SK-N-SH treated with all-trans-retinoic acid at 6 μM for 48 hours (cell line): ENCODE measurements at regions not wholly inside any gene's neighbourhood (a gene's known extent, or its start where the extent isn't known, plus 50 kb on each side); places are given as distances from the start of the nearest gene placed in this dataset.

Source experiments
- ATAC-seq: fragments of 200-7000 bp; cut with Tn5 transposase; 3 replicates; pipeline ENCODE4 v1.9.1; 2020; ENCODE audit warnings: mild to moderate bottlenecking, moderate library complexity
- ARNTL ChIP-seq: fragments of 450-650 bp; formaldehyde crosslinking; IDR thresholded peaks from 2 replicates; pipeline ENCODE4 v1.5.0; 2020; ENCODE audit warnings: low read depth, mild to moderate bottlenecking, moderate library complexity, borderline replicate concordance
- BACH2 ChIP-seq: fragments of 250-450 bp; sonication (Bioruptor Pico); IDR thresholded peaks from 2 replicates; pipeline ENCODE4 v1.9.0; 2021; ENCODE audit warnings: mild to moderate bottlenecking, borderline replicate concordance
- CSDC2 ChIP-seq: fragments of 250-450 bp; sonication (Bioruptor Pico); IDR thresholded peaks from 2 replicates; pipeline ENCODE4 v1.5.0; 2020; ENCODE audit warnings: mild to moderate bottlenecking, moderate library complexity
- ESRRG ChIP-seq: fragments of 250-450 bp; sonication (Bioruptor Pico); IDR thresholded peaks from 2 replicates; pipeline ENCODE4 v1.6.1; 2021; ENCODE audit warnings: mild to moderate bottlenecking
- GLIS3 ChIP-seq: fragments of 250-450 bp; sonication (Bioruptor Pico); IDR thresholded peaks from 2 replicates; pipeline ENCODE4 v1.5.0; 2020; ENCODE audit warnings: mild to moderate bottlenecking, moderate library complexity
- ISL1 ChIP-seq: fragments of 250-450 bp; sonication (Bioruptor Pico); IDR thresholded peaks from 2 replicates; pipeline ENCODE4 v2.1.2; 2022; ENCODE audit warnings: mild to moderate bottlenecking, moderate library complexity
- OSR1 ChIP-seq: fragments of 250-450 bp; sonication (Bioruptor Pico); IDR thresholded peaks from 2 replicates; pipeline ENCODE4 v1.8.0; 2022; ENCODE audit warnings: moderate library complexity, mild to moderate bottlenecking, inconsistent platforms
- PPARA ChIP-seq: fragments of 250-450 bp; sonication (Bioruptor Pico); IDR thresholded peaks from 2 replicates; pipeline ENCODE4 v1.5.0; 2020; ENCODE audit warnings: mild to moderate bottlenecking, borderline replicate concordance
- RARB ChIP-seq: fragments of 250-450 bp; sonication (Bioruptor Pico); IDR thresholded peaks from 2 replicates; pipeline ENCODE4 v1.8.0; 2021; ENCODE audit warnings: mild to moderate bottlenecking, moderate library complexity
- SNAI2 ChIP-seq: fragments of 250-450 bp; sonication (Bioruptor Pico); IDR thresholded peaks from 2 replicates; pipeline ENCODE4 v1.5.0; 2020; ENCODE audit warnings: mild to moderate bottlenecking, moderate library complexity
- TCF4 ChIP-seq: fragments of 250-450 bp; sonication (Bioruptor Pico); IDR thresholded peaks from 2 replicates; pipeline ENCODE4 v1.8.0; 2021; ENCODE audit warnings: mild to moderate bottlenecking, moderate library complexity, borderline replicate concordance
- TOX ChIP-seq: fragments of 250-450 bp; sonication (Bioruptor Pico); IDR thresholded peaks from 2 replicates; pipeline ENCODE4 v1.8.0; 2021; ENCODE audit warnings: mild to moderate bottlenecking, moderate library complexity, borderline replicate concordance
- ZC3H10 ChIP-seq: fragments of 250-450 bp; sonication (Bioruptor Pico); IDR thresholded peaks from 2 replicates; pipeline ENCODE4 v1.5.1; 2021; ENCODE audit warnings: mild to moderate bottlenecking, moderate library complexity
- ZFP3 ChIP-seq: fragments of 250-450 bp; sonication (Bioruptor Pico); IDR thresholded peaks from 2 replicates; pipeline ENCODE4 v1.5.0; 2020; ENCODE audit warnings: mild to moderate bottlenecking, moderate library complexity
- ZFP30 ChIP-seq: fragments of 450-650 bp; formaldehyde crosslinking; IDR thresholded peaks from 2 replicates; pipeline ENCODE4 v1.5.0; 2022; ENCODE audit warnings: mild to moderate bottlenecking, moderate library complexity
- ZNF565 ChIP-seq: fragments of 450-650 bp; formaldehyde crosslinking; conservative IDR thresholded peaks from 2 replicates; pipeline ENCODE4 v1.5.0; 2020; ENCODE audit warnings: low read depth, mild to moderate bottlenecking, moderate library complexity
- ZNF70 ChIP-seq: fragments of 450-650 bp; formaldehyde crosslinking; IDR thresholded peaks from 2 replicates; pipeline ENCODE4 v1.5.0; 2020; ENCODE audit warnings: mild to moderate bottlenecking, moderate library complexity
- ZNF8 ChIP-seq: fragments of 450-650 bp; formaldehyde crosslinking; IDR thresholded peaks from 2 replicates; pipeline ENCODE4 v1.5.0; 2020; ENCODE audit warnings: mild to moderate bottlenecking, moderate library complexity
- TF ChIP-seq, protein P1 (sequence below): fragments of 250-450 bp; sonication (Bioruptor Pico); IDR thresholded peaks from 2 replicates; pipeline ENCODE4 v1.5.1; 2021; ENCODE audit warnings: mild to moderate bottlenecking, moderate library complexity
- TF ChIP-seq, protein P2 (sequence below): fragments of 250-450 bp; sonication (Bioruptor Pico); IDR thresholded peaks from 2 replicates; pipeline ENCODE4 v1.8.0; 2020; ENCODE audit warnings: mild to moderate bottlenecking, moderate library complexity, borderline replicate concordance
- TF ChIP-seq, protein P3 (sequence below): fragments of 250-450 bp; sonication (Bioruptor Pico); IDR thresholded peaks from 2 replicates; pipeline ENCODE4 v1.5.1; 2020; ENCODE audit warnings: low read depth, mild to moderate bottlenecking, moderate library complexity
- TF ChIP-seq, protein P4 (sequence below): fragments of 250-450 bp; sonication (Bioruptor Pico); IDR thresholded peaks from 2 replicates; pipeline ENCODE4 v1.5.0; 2020; ENCODE audit warnings: mild to moderate bottlenecking, moderate library complexity

DNA sequence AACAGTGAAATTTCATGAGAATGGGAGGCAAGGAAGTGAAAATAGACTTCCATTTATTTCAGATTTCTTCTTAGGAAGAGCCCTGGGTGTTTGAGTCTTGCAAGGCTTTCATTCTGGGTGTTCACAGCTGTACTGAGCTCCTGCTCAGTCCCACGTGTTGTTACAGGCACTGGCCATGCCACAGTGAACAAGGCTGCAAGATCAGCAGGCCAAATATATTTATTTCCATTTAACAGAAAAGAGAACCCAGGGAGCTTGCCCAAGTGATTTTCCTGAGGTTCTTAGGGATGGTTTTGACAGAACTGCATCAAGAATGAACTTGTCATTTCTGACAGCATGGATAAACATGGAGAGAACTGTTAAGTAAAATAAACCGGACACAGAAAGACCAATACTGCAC is 54.5 kb upstream of the CD36 start:
- ATAC-seq, result no peak
- TF ChIP-seq ZNF8 (CRISPR knock-in tag) (no peak), ZFP30 (CRISPR knock-in tag) (no peak), OSR1 (no peak), TOX (no peak), ARNTL (CRISPR knock-in tag) (no peak), PPARA (CRISPR knock-in tag) (no peak), SNAI2 (CRISPR knock-in tag) (no peak), ZFP3 (CRISPR knock-in tag) (no peak), ZC3H10 (no peak), ZNF70 (no peak), GLIS3 (no peak), RARB (no peak), ZNF565 (no peak), CSDC2 (CRISPR knock-in tag) (no peak)
- TF ChIP-seq, protein P1, sequence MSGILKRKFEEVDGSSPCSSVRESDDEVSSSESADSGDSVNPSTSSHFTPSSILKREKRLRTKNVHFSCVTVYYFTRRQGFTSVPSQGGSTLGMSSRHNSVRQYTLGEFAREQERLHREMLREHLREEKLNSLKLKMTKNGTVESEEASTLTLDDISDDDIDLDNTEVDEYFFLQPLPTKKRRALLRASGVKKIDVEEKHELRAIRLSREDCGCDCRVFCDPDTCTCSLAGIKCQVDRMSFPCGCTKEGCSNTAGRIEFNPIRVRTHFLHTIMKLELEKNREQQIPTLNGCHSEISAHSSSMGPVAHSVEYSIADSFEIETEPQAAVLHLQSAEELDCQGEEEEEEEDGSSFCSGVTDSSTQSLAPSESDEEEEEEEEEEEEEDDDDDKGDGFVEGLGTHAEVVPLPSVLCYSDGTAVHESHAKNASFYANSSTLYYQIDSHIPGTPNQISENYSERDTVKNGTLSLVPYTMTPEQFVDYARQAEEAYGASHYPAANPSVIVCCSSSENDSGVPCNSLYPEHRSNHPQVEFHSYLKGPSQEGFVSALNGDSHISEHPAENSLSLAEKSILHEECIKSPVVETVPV (CRISPR knock-in tag), result no peak

DNA sequence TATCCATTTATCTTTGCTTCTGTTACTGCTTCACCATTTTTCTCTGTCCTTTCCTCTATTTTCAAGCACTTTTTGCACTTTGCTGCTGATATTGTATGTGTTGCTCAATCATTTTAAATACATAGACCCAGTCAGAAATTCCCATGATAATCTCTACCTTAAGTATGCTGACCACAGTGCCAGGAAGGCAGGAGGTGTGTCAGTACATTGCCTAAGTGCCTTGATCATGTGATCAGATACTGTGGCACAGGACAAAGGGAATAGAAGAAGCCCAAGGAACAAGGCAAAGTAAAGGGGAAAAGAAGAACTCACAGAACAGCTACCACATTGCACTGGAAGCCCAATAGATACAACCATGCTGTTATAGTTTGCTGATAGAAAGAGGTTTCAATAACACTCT is 53.7 kb upstream of the CD36 start:
- ATAC-seq, result 0 out of 3 replicates have a peak, but pooled peaks have one; percentile 26
- no peak for TF ChIP-seq RARB
- TF ChIP-seq ZC3H10, result no peak
- TF ChIP-seq OSR1, result no peak
- TF ChIP-seq, protein P2, sequence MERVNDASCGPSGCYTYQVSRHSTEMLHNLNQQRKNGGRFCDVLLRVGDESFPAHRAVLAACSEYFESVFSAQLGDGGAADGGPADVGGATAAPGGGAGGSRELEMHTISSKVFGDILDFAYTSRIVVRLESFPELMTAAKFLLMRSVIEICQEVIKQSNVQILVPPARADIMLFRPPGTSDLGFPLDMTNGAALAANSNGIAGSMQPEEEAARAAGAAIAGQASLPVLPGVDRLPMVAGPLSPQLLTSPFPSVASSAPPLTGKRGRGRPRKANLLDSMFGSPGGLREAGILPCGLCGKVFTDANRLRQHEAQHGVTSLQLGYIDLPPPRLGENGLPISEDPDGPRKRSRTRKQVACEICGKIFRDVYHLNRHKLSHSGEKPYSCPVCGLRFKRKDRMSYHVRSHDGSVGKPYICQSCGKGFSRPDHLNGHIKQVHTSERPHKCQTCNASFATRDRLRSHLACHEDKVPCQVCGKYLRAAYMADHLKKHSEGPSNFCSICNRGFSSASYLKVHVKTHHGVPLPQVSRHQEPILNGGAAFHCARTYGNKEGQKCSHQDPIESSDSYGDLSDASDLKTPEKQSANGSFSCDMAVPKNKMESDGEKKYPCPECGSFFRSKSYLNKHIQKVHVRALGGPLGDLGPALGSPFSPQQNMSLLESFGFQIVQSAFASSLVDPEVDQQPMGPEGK (CRISPR knock-in tag), result no peak
- TF ChIP-seq, protein P3, sequence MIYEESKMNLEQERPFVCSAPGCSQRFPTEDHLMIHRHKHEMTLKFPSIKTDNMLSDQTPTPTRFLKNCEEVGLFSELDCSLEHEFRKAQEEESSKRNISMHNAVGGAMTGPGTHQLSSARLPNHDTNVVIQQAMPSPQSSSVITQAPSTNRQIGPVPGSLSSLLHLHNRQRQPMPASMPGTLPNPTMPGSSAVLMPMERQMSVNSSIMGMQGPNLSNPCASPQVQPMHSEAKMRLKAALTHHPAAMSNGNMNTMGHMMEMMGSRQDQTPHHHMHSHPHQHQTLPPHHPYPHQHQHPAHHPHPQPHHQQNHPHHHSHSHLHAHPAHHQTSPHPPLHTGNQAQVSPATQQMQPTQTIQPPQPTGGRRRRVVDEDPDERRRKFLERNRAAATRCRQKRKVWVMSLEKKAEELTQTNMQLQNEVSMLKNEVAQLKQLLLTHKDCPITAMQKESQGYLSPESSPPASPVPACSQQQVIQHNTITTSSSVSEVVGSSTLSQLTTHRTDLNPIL (CRISPR knock-in tag), result no peak
- TF ChIP-seq ISL1, result no peak
- no peak for TF ChIP-seq CSDC2 (CRISPR knock-in tag)

DNA sequence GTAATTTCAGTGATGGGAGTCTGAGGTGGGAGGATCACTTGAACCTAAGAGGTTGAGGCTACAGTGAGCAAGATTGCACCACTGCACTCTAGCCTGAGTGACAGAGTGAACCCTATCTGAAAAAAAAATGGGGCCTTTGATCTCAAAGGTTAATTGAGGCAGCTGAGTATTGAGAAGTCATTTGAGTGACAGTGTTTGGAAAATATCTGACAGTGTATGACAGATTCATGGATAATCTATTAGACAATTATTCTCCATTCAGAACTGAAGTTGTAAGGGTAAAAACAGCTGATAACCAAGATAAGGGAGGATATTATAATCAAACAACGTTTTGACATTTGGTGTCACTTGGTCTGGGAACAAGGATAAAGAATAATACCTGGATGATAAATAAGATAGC is 50.9 kb upstream of the CD36 start:
- TF ChIP-seq CSDC2 (CRISPR knock-in tag) (no peak), ZNF70 (no peak), RARB (no peak), ARNTL (CRISPR knock-in tag) (no peak), ZC3H10 (no peak), PPARA (CRISPR knock-in tag) (no peak), OSR1 (no peak), ISL1 (no peak), ZFP30 (CRISPR knock-in tag) (no peak), TOX (no peak), TCF4 (CRISPR knock-in tag) (no peak), ZFP3 (CRISPR knock-in tag) (no peak), ESRRG (CRISPR knock-in tag) (no peak)
- TF ChIP-seq, protein P3 (CRISPR knock-in tag), result no peak
- TF ChIP-seq, protein P4, sequence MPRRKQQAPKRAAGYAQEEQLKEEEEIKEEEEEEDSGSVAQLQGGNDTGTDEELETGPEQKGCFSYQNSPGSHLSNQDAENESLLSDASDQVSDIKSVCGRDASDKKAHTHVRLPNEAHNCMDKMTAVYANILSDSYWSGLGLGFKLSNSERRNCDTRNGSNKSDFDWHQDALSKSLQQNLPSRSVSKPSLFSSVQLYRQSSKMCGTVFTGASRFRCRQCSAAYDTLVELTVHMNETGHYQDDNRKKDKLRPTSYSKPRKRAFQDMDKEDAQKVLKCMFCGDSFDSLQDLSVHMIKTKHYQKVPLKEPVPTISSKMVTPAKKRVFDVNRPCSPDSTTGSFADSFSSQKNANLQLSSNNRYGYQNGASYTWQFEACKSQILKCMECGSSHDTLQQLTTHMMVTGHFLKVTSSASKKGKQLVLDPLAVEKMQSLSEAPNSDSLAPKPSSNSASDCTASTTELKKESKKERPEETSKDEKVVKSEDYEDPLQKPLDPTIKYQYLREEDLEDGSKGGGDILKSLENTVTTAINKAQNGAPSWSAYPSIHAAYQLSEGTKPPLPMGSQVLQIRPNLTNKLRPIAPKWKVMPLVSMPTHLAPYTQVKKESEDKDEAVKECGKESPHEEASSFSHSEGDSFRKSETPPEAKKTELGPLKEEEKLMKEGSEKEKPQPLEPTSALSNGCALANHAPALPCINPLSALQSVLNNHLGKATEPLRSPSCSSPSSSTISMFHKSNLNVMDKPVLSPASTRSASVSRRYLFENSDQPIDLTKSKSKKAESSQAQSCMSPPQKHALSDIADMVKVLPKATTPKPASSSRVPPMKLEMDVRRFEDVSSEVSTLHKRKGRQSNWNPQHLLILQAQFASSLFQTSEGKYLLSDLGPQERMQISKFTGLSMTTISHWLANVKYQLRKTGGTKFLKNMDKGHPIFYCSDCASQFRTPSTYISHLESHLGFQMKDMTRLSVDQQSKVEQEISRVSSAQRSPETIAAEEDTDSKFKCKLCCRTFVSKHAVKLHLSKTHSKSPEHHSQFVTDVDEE, result no peak
- ATAC-seq, result no peak

DNA sequence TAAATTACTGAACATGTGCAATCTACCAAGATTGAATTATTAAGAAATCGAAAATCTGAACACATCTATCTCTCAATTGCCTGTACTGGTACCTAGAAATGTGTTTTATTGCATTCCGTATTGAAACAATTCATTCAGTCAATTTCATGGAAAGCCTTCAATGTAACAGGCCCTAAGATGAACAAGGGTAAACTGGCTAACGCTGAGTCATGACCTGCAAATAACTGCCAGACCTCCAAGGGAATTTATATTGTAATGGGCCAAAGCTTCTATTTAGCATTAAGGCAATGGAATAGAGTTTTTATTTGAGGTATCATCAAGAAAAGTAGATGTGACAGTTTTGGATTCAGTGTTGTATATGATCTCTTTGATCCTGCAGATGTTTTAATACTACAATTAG is 49.9 kb upstream of the CD36 start:
- ATAC-seq, result peak; percentile 44; the same call in 1 of the 3 replicates
- no peak for TF ChIP-seq TOX
- TF ChIP-seq TCF4 (CRISPR knock-in tag), result no peak
- TF ChIP-seq, protein P2 (CRISPR knock-in tag), result no peak
- no peak for TF ChIP-seq ZNF8 (CRISPR knock-in tag)
- no peak for TF ChIP-seq SNAI2 (CRISPR knock-in tag)
- no peak for TF ChIP-seq CSDC2 (CRISPR knock-in tag)
- TF ChIP-seq, protein P4, result no peak
- TF ChIP-seq BACH2 (CRISPR knock-in tag), result no peak
